Esophagus muscularis mucosa (tissue), 4 donors: ENCODE measurements at regions not wholly inside any gene's neighbourhood (a gene's known extent, or its start where the extent isn't known, plus 50 kb on each side); places are given as distances from the start of the nearest gene placed in this dataset.

Experiments
- DNase-seq: peaks from one replicate; pipeline ENCODE4 v3.0.0-alpha.2; 2017; ENCODE audit errors: extremely low spot score
- H3K27ac ChIP-seq, 4 donors: fragments of 200-600 bp; sonication (generic); replicated peaks in 1 of 4; 1 replicate in 3 of 4; 2 replicates in 1 of 4; pipeline ENCODE4 v1.5.1; 2016 to 2019; ENCODE audit warnings: mild to moderate bottlenecking in 1 of 4
- H3K27me3 ChIP-seq, 4 donors: fragments of 200-600 bp; sonication (generic); one replicate each; pipeline versions ENCODE4 v1.5.1 to v1.6.0; 2016 to 2019
- H3K36me3 ChIP-seq, 4 donors: fragments of 200-600 bp; sonication (generic); one replicate each; pipeline ENCODE4 v1.5.1; 2016 to 2019
- H3K4me1 ChIP-seq, 4 donors: fragments of 200-600 bp; sonication (generic); one replicate each; pipeline ENCODE4 v1.5.1; 2016 to 2019
- H3K4me3 ChIP-seq, 4 donors: fragments of 200-600 bp; sonication (generic); 1 replicate in 2 of 4; 2 replicates in 2 of 4; pipeline ENCODE4 v1.5.1; 2016 to 2019; ENCODE audit warnings: mild to moderate bottlenecking in 4 of 4, moderate library complexity in 1 of 4
- H3K9me3 ChIP-seq, 4 donors: fragments of 200-600 bp; sonication (generic); 1 replicate in 3 of 4; 2 replicates in 1 of 4; pipeline ENCODE4 v1.5.1; 2016 to 2019
- EP300 ChIP-seq: sonication (generic); formaldehyde crosslinking; IDR thresholded peaks from one replicate; pipeline ENCODE4 v1.6.1; 2017; ENCODE audit warnings: antibody characterized with exemption
- POLR2A ChIP-seq: fragments of 450-650 bp; IDR thresholded peaks from one replicate; pipeline ENCODE4 v1.6.1; 2017; ENCODE audit warnings: antibody characterized with exemption, moderate library complexity, mild to moderate bottlenecking, low read depth
- POLR2AphosphoS5 ChIP-seq, 2 donors: sonication (generic); formaldehyde crosslinking; IDR thresholded peaks; one replicate each; pipeline ENCODE4 v1.6.1; 2017; ENCODE audit warnings: antibody characterized with exemption in 2 of 2
- WGBS: methylation state at CpG from one replicate; pipeline ENCODE4 v1.1.5; 2018; 5-methylcytosine and 5-hydroxymethylcytosine counted together
- intact Hi-C: fragments of 100-400 bp; cut with DNase I; formaldehyde crosslinking; loops from one replicate; pipeline ENCODE4 v1.15.1; 2023
- TF ChIP-seq, protein P1 (sequence below), 3 experiments: fragments of 200-600 bp in 2 of 3; fragments of 450-650 bp in 1 of 3; sonication (generic) in 2 of 3; IDR thresholded peaks; one replicate each; pipeline ENCODE4 v1.5.1; 2017 to 2019; ENCODE audit warnings: antibody characterized with exemption in 3 of 3, mild to moderate bottlenecking in 2 of 3, moderate library complexity in 1 of 3

DNA sequence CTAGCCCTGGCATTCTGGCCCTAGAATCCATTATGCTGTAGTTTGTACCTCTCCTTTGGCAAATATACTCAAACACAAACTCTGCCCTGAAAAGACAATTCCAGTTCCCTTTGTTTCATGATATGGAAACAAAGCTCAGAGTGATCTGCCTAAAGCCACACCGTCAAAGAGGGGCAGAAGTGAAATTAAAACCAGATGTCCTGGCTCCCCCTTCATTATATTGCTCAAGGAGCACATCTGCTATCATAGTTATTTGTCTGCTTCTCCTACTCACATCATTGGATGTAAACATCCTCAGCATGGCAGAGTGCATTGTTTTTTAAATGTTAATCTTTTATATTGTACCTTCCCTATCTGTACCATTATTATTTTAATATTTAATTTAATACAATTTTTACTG, 266.7 kb upstream of the SMARCA2 start:
- DNase-seq = no peak
- H3K4me1 ChIP-seq = no peaks in the 10 kb centered on the region
- no peaks in the 10 kb centered on the region for H3K27me3 ChIP-seq
- intact Hi-C loops = no loop called here
- no peak overlapping the region for H3K4me3 ChIP-seq
- H3K9me3 ChIP-seq = no peaks in the 10 kb centered on the region
- TF ChIP-seq, protein P1, sequence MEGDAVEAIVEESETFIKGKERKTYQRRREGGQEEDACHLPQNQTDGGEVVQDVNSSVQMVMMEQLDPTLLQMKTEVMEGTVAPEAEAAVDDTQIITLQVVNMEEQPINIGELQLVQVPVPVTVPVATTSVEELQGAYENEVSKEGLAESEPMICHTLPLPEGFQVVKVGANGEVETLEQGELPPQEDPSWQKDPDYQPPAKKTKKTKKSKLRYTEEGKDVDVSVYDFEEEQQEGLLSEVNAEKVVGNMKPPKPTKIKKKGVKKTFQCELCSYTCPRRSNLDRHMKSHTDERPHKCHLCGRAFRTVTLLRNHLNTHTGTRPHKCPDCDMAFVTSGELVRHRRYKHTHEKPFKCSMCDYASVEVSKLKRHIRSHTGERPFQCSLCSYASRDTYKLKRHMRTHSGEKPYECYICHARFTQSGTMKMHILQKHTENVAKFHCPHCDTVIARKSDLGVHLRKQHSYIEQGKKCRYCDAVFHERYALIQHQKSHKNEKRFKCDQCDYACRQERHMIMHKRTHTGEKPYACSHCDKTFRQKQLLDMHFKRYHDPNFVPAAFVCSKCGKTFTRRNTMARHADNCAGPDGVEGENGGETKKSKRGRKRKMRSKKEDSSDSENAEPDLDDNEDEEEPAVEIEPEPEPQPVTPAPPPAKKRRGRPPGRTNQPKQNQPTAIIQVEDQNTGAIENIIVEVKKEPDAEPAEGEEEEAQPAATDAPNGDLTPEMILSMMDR (IDR thresholded peaks at IDR 0.05) = no peak
- TF ChIP-seq EP300 (no peak), POLR2AphosphoS5 (IDR thresholded peaks at IDR 0.05) (no peak), POLR2A (no peak)
- H3K27ac ChIP-seq = no peak overlapping the region
- WGBS = 25% methylated on average over 1 of the region's 1 CpG
- H3K36me3 ChIP-seq = no peaks in the 10 kb centered on the region

DNA sequence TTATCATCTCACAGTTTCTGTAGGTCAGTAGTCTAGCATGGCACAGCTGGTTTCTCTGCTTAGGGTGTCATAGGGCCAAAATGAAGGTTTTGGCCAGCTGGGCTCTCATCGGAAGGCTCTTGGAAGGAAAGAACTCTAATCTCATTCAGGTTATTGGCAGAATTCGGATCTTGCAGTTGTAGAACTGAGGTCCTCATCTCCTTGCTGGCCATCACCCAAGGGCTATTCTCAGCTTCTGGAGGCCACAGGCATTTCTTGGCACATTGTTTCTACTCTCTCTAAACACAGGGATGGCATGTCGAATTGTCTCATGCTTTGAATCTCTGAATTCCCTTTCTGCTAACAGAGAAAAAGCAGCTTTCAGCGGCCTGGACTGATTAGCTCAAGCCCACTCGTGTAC, 258.0 kb upstream of the SMARCA2 start:
- no peaks in the 10 kb centered on the region for H3K36me3 ChIP-seq
- H3K9me3 ChIP-seq = no peaks in the 10 kb centered on the region
- DNase-seq = no peak
- H3K27ac ChIP-seq = no peak overlapping the region
- WGBS = 75% methylated on average over 5 of the region's 5 CpGs
- H3K27me3 ChIP-seq = no peaks in the 10 kb centered on the region
- TF ChIP-seq, protein P1 (IDR thresholded peaks at IDR 0.05) = no peak
- no peak for TF ChIP-seq POLR2A
- H3K4me1 ChIP-seq = no peaks in the 10 kb centered on the region
- H3K4me3 ChIP-seq = no peak overlapping the region
- intact Hi-C loops = no loop called here

DNA sequence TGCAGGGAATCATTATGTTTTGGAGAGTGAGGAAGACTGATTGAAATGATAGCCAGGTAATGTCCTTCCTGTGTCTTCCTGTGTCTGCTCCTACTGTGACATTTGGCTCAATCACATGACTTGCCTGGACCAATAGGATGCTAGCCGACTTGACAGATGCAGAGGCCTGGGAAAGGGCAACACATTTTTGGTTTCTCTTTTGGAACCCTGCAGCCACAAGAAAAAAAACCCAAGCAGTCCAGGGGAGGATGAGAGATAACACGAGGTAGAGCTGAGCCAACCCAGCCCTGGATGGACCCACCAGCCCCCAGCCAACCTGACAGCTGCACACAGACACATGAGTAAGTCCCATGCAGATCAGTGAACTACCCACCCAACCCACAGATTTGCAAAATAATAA, 256.1 kb upstream of the SMARCA2 start:
- H3K27me3 ChIP-seq = no peaks in the 10 kb centered on the region
- WGBS = 71% methylated on average over 2 of the region's 2 CpGs
- no peaks in the 10 kb centered on the region for H3K4me1 ChIP-seq
- no peaks in the 10 kb centered on the region for H3K9me3 ChIP-seq
- intact Hi-C loops = no loop called here
- no peak for DNase-seq
- TF ChIP-seq POLR2A (no peak), POLR2AphosphoS5 (IDR thresholded peaks at IDR 0.05) (no peak), EP300 (no peak)
- TF ChIP-seq, protein P1 (IDR thresholded peaks at IDR 0.05) = no peak
- no peak overlapping the region for H3K27ac ChIP-seq
- H3K4me3 ChIP-seq = no peak overlapping the region
- H3K36me3 ChIP-seq = no peaks in the 10 kb centered on the region

DNA sequence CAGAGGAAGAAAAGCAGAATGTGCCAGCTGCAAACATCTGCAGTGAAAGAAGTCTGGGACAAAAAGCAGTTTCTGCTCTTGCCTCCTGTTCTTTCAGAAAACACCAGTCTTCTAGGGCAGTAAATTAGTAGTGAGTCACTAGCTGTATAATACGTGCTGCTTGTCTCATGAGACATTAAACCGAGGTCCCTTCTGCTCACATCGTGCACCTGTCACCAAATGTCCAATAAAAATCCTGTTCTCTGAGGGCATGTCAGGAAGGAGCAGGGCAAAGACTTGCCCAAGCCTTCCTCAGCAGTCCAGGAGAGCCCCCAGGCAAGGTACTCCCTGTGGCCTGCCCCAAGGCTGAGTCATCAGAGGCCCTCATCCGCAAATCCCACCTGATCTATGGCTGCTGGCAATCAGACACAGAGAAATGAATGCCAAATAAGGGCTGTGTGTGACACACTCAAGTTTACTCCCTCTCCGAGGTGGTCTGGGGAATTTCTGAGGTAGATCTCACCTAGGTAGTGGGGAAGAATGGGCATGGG, 255.3 kb upstream of the SMARCA2 start:
- no peak for DNase-seq
- TF ChIP-seq, protein P1 (IDR thresholded peaks at IDR 0.05) = no peak
- TF ChIP-seq EP300 (no peak), POLR2A (no peak)
- WGBS = 66% methylated on average over 5 of the region's 5 CpGs

DNA sequence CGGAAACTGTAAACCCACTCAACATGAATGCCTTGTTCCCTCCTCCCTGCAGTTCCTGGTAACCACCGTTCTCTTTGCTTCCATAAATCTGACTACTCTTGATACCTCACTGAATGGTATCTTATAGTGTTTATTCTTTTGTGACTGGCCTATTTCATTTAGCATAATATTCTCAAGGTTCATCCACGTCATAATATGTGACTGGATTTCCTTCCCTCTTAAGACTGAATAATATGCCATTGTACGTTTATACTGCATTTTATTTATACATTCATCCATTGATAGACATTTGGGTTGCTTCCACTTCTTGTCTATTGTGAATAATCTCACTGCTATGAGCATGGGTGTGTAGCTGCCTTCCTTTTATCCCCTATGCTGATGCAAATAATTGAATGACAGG, 253.3 kb upstream of the SMARCA2 start:
- H3K27me3 ChIP-seq = no peaks in the 10 kb centered on the region
- no peaks in the 10 kb centered on the region for H3K4me1 ChIP-seq
- TF ChIP-seq EP300 = no peak
- TF ChIP-seq POLR2A = no peak
- TF ChIP-seq, protein P1 (IDR thresholded peaks at IDR 0.05) = no peak
- no peak for TF ChIP-seq POLR2AphosphoS5 (IDR thresholded peaks at IDR 0.05)
- H3K4me3 ChIP-seq = no peak overlapping the region
- H3K9me3 ChIP-seq = no peaks in the 10 kb centered on the region
- H3K36me3 ChIP-seq = no peaks in the 10 kb centered on the region
- no peak for DNase-seq
- intact Hi-C loops = no loop called here
- WGBS = 69% methylated on average over 4 of the region's 4 CpGs
- no peak overlapping the region for H3K27ac ChIP-seq

More for the DNA sequence above, 255.3 kb upstream of the SMARCA2 start:
- intact Hi-C loops = no loop called here
- Histone ChIP-seq H3K27ac (no peak overlapping the region), H3K27me3 (no peaks in the 10 kb centered on the region), H3K4me1 (no peaks in the 10 kb centered on the region), H3K9me3 (no peaks in the 10 kb centered on the region), H3K36me3 (no peaks in the 10 kb centered on the region), H3K4me3 (no peak overlapping the region)
